Duodenal mucosa (tissue), 2 donors: ENCODE measurements at regions not wholly inside any gene's neighbourhood (a gene's known extent, or its start where the extent isn't known, plus 50 kb on each side); places are given as distances from the start of the nearest gene placed in this dataset.

ENCODE experiments used
- H3K27ac ChIP-seq: one replicate; pipeline ENCODE4 v1.7.0; 2013; ENCODE audit warnings: low read depth, low read length
- H3K27me3 ChIP-seq, 2 donors: one replicate each; pipeline ENCODE4 v1.7.0; 2013; ENCODE audit warnings: low read length in 2 of 2, control low read depth in 1 of 2; ENCODE audit not compliant: insufficient read depth in 2 of 2, control insufficient read depth in 1 of 2
- H3K36me3 ChIP-seq, 2 donors: one replicate each; pipeline ENCODE4 v1.7.0; 2013; ENCODE audit warnings: low read length in 2 of 2, control low read depth in 1 of 2; ENCODE audit not compliant: insufficient read depth in 2 of 2, control insufficient read depth in 1 of 2
- H3K4me1 ChIP-seq, 2 donors: one replicate each; pipeline ENCODE4 v1.7.0; 2013; ENCODE audit warnings: low read length in 2 of 2, control low read depth in 1 of 2; ENCODE audit not compliant: insufficient read depth in 2 of 2, control insufficient read depth in 1 of 2
- H3K4me3 ChIP-seq, 2 donors: one replicate each; pipeline ENCODE4 v1.7.0; 2013; ENCODE audit warnings: low read length in 2 of 2, low read depth in 1 of 2
- H3K9ac ChIP-seq, 2 donors: one replicate each; pipeline ENCODE4 v1.7.0; 2013; ENCODE audit warnings: low read length in 2 of 2, low read depth in 1 of 2
- H3K9me3 ChIP-seq, 2 donors: one replicate each; pipeline ENCODE4 v1.7.0; 2013; ENCODE audit warnings: low read length in 2 of 2, control low read depth in 1 of 2; ENCODE audit not compliant: control insufficient read depth in 1 of 2

DNA sequence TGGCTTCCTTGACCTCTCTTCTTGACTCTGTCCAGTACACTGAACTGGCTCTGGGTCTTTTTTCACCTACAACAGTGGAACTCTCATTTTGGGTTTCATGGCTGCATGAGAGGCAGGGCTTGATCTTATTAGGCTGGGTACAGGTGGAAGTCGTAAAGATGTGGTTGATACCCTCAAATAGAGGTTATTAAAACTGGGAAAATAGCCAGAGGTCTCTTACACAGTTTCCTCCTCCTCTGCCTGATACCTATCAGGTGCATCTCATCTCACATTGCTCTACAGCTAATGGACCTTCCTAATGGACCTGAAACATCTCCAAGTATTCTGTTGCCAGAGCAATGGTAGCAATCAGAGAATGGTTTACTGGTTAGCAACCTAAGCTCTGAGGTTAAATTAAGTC, 231.8 kb downstream of the ETAA1 start:
- no peaks in the 10 kb centered on the region for H3K4me1 ChIP-seq
- no peak overlapping the region for H3K4me3 ChIP-seq
- H3K9ac ChIP-seq: no peak overlapping the region
- no peak overlapping the region for H3K27ac ChIP-seq
- H3K36me3 ChIP-seq: no peaks in the 10 kb centered on the region
- H3K27me3 ChIP-seq: no peaks in the 10 kb centered on the region
- H3K9me3 ChIP-seq: no peaks in the 10 kb centered on the region

DNA sequence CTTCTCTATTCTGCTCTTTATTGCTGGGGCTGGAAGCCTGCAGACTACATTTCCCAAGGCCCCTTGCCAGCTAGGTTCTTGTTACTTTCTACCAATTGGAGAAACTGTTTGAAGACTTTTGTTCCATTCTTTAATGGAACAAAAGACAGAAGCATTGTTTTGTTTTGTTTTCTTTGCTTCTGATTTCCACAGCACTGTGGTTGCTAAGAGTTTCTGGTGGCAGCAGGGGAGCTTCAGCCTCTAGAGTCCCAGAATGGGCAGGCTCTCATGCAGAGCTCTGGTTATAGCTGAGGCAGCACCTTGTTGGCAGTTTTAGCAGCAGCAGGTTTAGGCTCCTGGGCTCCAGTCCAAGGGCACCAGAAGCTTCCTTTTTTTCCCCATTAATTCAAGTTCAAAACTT, 234.3 kb downstream of the ETAA1 start:
- Histone ChIP-seq H3K4me1 (no peaks in the 10 kb centered on the region), H3K36me3 (no peaks in the 10 kb centered on the region), H3K9me3 (no peaks in the 10 kb centered on the region), H3K4me3 (no peak overlapping the region), H3K27ac (no peak overlapping the region), H3K27me3 (no peaks in the 10 kb centered on the region), H3K9ac (no peak overlapping the region)

DNA sequence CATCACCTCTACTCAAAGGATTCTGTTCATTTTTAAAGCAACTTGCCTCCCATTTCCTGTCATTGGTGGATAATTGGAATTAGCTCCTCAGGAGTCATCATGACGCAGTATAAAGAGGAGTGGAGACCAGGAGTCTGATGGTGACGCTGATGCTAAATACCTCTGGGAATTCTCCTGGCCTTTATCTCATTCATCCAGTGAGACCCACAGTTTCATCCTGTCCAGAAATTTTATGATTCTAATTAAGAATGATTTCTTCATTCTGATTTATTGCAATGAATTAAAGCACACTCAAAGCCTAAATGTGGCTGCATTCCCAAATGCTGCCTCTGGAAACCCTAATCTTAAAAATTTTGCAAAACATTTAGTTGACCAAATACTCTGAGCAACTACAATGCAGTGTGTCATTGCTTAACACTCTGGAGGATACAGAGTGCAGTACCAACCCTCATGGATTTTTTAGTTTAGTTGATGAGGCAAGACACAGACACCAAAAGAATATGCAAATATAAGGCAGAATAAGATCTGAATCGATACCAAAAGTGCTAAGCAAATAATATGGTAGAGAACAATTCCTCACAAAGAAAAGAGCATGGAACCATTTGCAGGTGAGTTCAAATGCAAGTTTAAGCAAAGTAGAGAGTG, 236.2 kb downstream of the ETAA1 start:
- H3K4me1 ChIP-seq: no peaks in the 10 kb centered on the region
- H3K27ac ChIP-seq: no peak overlapping the region
- H3K9me3 ChIP-seq: no peaks in the 10 kb centered on the region

DNA sequence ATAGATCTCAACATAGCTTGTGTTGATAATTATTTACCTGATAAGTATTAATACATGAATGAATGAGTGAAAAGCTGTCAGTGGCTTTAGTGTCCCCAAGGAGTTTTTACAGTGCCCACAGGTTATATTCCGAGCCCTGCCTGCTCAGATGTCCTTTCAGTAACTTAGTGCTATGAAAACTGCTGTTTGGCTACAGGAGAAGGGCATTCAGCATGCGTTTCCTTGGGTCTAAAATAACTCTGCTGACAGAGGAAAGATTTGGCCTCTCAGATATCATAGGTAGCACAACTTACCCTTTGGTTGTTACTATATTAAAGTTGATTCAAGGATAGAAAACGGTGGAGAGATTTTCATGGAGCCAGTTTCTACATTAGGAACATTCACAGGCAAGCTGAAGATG, 241.0 kb downstream of the ETAA1 start:
- Histone ChIP-seq H3K9me3 (no peaks in the 10 kb centered on the region), H3K4me3 (no peak overlapping the region), H3K9ac (no peak overlapping the region), H3K4me1 (no peaks in the 10 kb centered on the region), H3K27me3 (peaks cover 0 to 10% of the 10 kb centered on the region in 2 donors), H3K27ac (no peak overlapping the region), H3K36me3 (no peaks in the 10 kb centered on the region)

More for the DNA sequence above, 236.2 kb downstream of the ETAA1 start:
- no peaks in the 10 kb centered on the region for H3K27me3 ChIP-seq
- H3K36me3 ChIP-seq: no peaks in the 10 kb centered on the region
- H3K4me3 ChIP-seq: no peak overlapping the region
- no peak overlapping the region for H3K9ac ChIP-seq

DNA sequence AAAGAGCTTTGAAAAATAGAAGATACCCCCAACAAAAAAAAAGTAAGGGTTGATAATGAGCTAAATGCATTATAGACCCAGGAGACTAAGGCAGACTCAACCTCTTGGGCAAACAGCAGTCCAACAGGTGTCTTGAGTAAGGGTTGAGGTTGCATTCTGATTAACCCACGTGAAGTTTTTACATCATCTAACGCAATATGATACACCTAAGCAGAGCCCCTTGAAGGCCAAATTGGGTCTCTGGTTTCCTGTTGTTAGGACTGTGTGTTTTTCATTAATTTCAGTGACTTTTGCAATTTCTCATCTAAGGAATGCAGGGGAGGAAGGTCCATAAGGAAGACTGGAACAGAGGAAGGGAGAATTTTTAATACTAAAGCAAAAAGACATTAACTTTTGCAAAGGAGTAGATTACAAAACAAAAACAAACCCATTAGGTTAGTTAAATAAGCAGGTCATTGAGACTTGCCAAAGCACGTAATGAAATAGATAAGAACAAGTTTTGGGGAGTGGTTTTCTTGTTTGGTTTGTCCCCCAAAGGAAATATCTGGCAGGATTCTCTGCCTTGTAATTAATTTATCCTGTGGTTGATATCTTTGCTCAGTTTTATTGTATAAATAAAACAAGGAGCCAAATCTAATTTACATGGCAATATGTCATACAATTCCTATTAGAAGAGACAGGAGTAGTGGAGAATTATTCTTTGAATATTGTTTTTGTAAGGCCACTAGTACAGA, 244.3 kb downstream of the ETAA1 start:
- Histone ChIP-seq H3K4me1 (peaks cover 0 to 9% of the 10 kb centered on the region in 2 donors), H3K9ac (no peak overlapping the region), H3K4me3 (no peak overlapping the region), H3K9me3 (peaks cover under 1% of the 10 kb centered on the region in 2 donors), H3K27ac (no peak overlapping the region), H3K36me3 (no peaks in the 10 kb centered on the region), H3K27me3 (peaks cover 3 to 14% of the 10 kb centered on the region in 2 donors)

DNA sequence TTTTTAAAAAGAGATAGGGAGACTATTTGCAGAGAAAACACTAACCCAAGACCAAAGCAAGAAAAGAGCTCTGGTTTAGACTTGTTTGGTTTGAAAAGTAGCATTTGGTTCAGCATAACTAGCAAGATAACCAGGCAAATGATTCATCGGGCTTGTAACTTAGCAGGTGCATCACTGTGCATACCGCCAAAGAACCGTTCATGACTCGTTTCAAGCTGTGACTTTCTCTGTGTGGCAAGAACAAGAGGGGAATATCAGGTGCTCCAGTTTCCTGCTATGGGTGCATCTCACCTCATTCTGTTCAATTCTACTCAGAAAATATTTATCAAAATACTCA, 244.9 kb downstream of the ETAA1 start:
- peaks cover 3 to 14% of the 10 kb centered on the region in 2 donors for H3K27me3 ChIP-seq
- H3K36me3 ChIP-seq: no peaks in the 10 kb centered on the region
- no peak overlapping the region for H3K27ac ChIP-seq
- no peak overlapping the region for H3K9ac ChIP-seq
- peaks cover 6% of the 10 kb centered on the region in 2 donors for H3K9me3 ChIP-seq
- peaks cover 0 to 9% of the 10 kb centered on the region in 2 donors for H3K4me1 ChIP-seq
- H3K4me3 ChIP-seq: no peak overlapping the region

DNA sequence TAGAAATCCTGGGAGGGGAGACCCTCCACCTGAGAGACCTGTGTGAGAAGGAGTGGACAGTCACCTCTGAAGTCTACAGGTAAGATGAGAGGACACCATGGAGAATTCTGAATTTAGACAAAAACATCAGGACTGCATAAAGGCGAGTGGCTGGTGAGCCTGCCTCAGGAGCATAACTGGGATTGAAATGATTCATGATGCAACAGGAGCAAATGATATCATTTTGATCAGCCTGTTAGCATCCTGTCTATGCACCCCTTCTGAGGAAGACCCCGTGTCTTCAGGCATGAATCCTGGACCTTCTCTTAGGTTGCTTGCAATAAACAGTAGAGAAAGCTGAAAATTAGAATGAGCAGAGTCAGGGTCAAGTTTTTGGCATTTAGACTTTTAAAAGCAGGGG, 245.8 kb downstream of the ETAA1 start:
- H3K27me3 ChIP-seq: peaks cover 3 to 14% of the 10 kb centered on the region in 2 donors
- H3K27ac ChIP-seq: no peak overlapping the region
- no peak overlapping the region for H3K9ac ChIP-seq
- H3K9me3 ChIP-seq: peaks cover 8 to 10% of the 10 kb centered on the region in 2 donors
- H3K4me1 ChIP-seq: peaks cover 0 to 9% of the 10 kb centered on the region in 2 donors
- H3K36me3 ChIP-seq: no peaks in the 10 kb centered on the region
- no peak overlapping the region for H3K4me3 ChIP-seq

DNA sequence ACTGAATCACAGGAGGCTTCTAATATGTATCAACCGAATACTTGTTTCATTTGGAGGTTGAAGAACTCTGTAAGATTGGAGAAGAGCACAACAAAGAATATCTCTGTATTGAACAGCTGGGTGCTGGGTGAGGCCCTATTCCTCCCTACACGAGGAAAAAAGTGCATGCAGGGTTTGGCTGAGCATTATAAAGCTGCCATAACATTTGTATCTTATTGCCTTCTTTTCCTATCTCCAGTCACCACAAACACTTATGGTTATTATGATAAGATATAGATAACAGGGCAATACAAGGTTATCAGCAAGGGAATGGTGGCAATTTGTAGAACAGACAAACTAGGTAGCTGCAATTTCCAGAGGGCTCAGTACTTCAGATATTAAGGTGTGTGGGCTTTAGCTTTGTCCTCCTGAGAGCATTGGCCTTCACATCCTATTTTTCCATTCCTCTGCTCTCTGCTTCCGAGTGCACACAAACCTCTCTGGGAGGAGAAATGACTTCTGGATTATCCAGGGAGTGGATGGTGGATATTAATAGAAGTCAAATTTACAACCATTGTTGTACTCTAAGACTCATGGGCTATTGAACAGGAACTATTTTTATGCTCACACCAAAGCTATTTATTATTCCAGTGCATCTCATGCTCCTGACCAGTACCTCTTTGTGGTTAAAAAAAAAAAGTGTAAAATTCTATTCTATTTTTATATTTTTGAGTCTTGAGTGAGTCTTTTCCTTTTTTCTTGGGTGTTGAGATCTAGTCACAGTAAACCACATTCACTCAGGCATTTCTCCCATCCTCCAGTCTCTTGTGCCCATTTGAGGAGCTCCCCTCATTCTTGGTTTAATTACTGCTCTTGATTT, 248.4 kb downstream of the ETAA1 start:
- H3K4me1 ChIP-seq: peaks cover 0 to 9% of the 10 kb centered on the region in 2 donors
- no peaks in the 10 kb centered on the region for H3K36me3 ChIP-seq
- peaks cover 8 to 10% of the 10 kb centered on the region in 2 donors for H3K9me3 ChIP-seq
- no peak overlapping the region for H3K4me3 ChIP-seq
- H3K27me3 ChIP-seq: peaks cover 3 to 16% of the 10 kb centered on the region in 2 donors
- H3K9ac ChIP-seq: no peak overlapping the region
- H3K27ac ChIP-seq: no peak overlapping the region

DNA sequence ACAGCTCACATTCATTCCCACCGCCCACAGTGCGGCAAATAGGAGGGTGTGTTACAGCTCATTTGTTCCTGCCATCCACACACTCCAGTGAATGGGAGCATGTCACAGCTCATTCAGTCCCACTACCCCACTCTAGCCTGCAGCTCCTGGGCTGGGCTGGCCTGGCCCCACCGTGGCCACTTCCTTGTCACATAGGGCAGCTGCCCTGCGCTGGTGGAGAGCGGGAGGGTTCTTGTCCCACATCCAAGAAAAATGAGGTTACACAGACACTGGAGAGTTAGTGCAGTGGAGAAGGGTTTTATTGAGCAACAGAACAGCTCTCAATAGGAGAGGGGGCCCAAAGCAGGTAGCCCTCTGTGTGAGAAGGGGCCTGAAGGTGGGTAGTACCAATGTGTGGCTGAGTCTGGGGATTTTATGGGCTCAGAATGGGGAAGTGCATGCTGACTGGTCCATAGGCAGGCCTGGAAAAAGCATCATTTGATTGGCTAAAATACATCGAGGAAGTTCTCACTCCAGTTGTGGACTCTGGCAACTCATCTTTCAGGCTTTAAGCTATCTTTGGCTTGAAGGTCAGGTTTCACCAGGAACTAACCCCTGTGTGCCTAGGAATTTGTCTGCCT, 249.7 kb downstream of the ETAA1 start:
- H3K9me3 ChIP-seq: peaks cover 8 to 10% of the 10 kb centered on the region in 2 donors
- no peak overlapping the region for H3K27ac ChIP-seq
- H3K27me3 ChIP-seq: peaks cover 3 to 15% of the 10 kb centered on the region in 2 donors
- no peaks in the 10 kb centered on the region for H3K36me3 ChIP-seq
- no peak overlapping the region for H3K9ac ChIP-seq
- no peak overlapping the region for H3K4me3 ChIP-seq
- H3K4me1 ChIP-seq: peaks cover 0 to 9% of the 10 kb centered on the region in 2 donors
